ENCODE measurements at regions not wholly inside any gene's neighbourhood (a gene's known extent, or its start where the extent isn't known, plus 50 kb on each side); places are given as distances from the start of the nearest gene placed in this dataset.

DNA sequence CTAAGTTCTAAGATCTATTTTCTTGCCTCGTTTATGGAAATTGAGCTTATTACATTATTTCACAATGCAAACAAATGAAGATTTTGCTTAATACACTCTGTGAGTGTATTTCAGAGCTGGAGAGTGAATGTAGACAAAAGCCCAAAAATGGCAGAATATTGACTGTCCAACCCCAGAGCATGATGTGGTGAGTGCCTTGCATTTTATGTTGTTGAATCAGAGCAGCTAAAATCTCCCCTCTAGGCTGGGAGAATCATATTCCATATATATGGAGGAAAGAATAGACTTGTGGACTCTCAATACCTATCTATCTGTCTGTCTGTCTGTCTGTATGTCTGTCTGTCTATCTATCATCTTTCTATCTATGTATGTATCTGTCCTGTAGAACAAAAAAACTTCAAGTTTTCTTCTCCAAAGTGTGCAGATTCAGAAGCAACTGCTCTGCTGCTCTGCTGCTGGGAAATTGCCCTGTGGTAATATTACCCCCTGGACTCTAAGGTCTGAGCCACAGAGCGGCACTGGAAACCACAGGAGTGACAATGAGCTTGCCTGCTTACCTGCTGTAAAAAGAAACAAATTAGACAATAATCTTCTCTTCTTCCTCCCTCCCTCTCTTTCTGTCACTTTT lies 209.4 kb upstream of the PRICKLE1 start:
- H3K36me3 ChIP-seq (ENCODE audit: insufficient read depth, low read length) = no peaks in the 10 kb centered on the region
- no peak overlapping the region for H3K4me3 ChIP-seq (ENCODE audit: low read length, poor library complexity, severe bottlenecking)
- no peak overlapping the region for H3K9ac ChIP-seq (ENCODE audit: low read depth, low read length, poor library complexity, severe bottlenecking)
- no peaks in the 10 kb centered on the region for H4K20me1 ChIP-seq (ENCODE audit: insufficient read depth, low read length, poor library complexity, severe bottlenecking)
- peak overlapping the region; percentile 10 for H3K4me2 ChIP-seq (ENCODE audit: low read depth, low read length, poor library complexity, severe bottlenecking)
- H3K79me2 ChIP-seq (ENCODE audit: insufficient read depth, low read length) = no peaks in the 10 kb centered on the region
- no peaks in the 10 kb centered on the region for H3K9me2 ChIP-seq (replicated peaks; ENCODE audit: low read depth, low read length)
- H3K9me3 ChIP-seq (ENCODE audit: insufficient read depth, low read depth, low read length) = no peaks in the 10 kb centered on the region
- no peak overlapping the region for H2AFZ ChIP-seq (ENCODE audit: low read length)
- peaks cover 4% of the 10 kb centered on the region for H3K4me1 ChIP-seq (ENCODE audit: insufficient read depth, low read length, poor library complexity, severe bottlenecking)
- no peaks in the 10 kb centered on the region for H3F3A ChIP-seq (ENCODE audit: low read depth)
- H3K27me3 ChIP-seq (ENCODE audit: insufficient read depth, low read length, poor library complexity, severe bottlenecking) = no peaks in the 10 kb centered on the region
- TF ChIP-seq, protein P1, sequence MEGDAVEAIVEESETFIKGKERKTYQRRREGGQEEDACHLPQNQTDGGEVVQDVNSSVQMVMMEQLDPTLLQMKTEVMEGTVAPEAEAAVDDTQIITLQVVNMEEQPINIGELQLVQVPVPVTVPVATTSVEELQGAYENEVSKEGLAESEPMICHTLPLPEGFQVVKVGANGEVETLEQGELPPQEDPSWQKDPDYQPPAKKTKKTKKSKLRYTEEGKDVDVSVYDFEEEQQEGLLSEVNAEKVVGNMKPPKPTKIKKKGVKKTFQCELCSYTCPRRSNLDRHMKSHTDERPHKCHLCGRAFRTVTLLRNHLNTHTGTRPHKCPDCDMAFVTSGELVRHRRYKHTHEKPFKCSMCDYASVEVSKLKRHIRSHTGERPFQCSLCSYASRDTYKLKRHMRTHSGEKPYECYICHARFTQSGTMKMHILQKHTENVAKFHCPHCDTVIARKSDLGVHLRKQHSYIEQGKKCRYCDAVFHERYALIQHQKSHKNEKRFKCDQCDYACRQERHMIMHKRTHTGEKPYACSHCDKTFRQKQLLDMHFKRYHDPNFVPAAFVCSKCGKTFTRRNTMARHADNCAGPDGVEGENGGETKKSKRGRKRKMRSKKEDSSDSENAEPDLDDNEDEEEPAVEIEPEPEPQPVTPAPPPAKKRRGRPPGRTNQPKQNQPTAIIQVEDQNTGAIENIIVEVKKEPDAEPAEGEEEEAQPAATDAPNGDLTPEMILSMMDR (conservative IDR thresholded peaks at IDR 0.05; ENCODE audit: low read length) = no peak
- TF ChIP-seq EZH2phosphoT487 (IDR thresholded peaks at IDR 0.05; ENCODE audit: borderline replicate concordance) = no peak

DNA sequence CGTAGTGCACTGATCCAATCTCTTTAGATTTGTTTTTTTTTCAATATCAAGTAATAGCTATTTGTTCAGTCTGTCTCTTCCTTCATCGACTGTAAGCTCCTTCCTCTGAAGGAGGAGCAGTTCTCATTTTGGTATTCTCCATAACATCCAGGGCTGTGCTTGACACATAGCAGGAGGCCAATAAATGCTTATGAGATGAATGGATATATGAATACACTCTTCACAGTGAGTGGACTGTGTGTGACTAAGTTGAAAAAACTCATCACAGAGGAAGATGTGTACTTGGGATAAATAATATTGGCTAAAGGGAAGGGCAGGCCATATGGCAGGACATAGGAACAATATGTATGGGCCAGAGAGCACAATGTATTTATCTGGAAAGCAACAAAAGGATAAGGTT lies 205.3 kb upstream of the PRICKLE1 start:
- no peak for TF ChIP-seq EZH2phosphoT487 (IDR thresholded peaks at IDR 0.05; ENCODE audit: borderline replicate concordance)
- TF ChIP-seq, protein P1 (conservative IDR thresholded peaks at IDR 0.05; ENCODE audit: low read length) = no peak
- no peaks in the 10 kb centered on the region for H3K9me2 ChIP-seq (replicated peaks; ENCODE audit: low read depth, low read length)
- H3K4me2 ChIP-seq (ENCODE audit: low read depth, low read length, poor library complexity, severe bottlenecking) = no peak overlapping the region
- no peaks in the 10 kb centered on the region for H3K79me2 ChIP-seq (ENCODE audit: insufficient read depth, low read length)
- no peaks in the 10 kb centered on the region for H3K9me3 ChIP-seq (ENCODE audit: insufficient read depth, low read depth, low read length)
- no peaks in the 10 kb centered on the region for H3K27me3 ChIP-seq (ENCODE audit: insufficient read depth, low read length, poor library complexity, severe bottlenecking)
- no peaks in the 10 kb centered on the region for H3K36me3 ChIP-seq (ENCODE audit: insufficient read depth, low read length)
- H2AFZ ChIP-seq (ENCODE audit: low read length) = no peak overlapping the region
- H3K4me1 ChIP-seq (ENCODE audit: insufficient read depth, low read length, poor library complexity, severe bottlenecking) = peaks cover 21% of the 10 kb centered on the region
- H4K20me1 ChIP-seq (ENCODE audit: insufficient read depth, low read length, poor library complexity, severe bottlenecking) = no peaks in the 10 kb centered on the region
- no peak overlapping the region for H3K9ac ChIP-seq (ENCODE audit: low read depth, low read length, poor library complexity, severe bottlenecking)
- H3K4me3 ChIP-seq (ENCODE audit: low read length, poor library complexity, severe bottlenecking) = no peak overlapping the region
- no peaks in the 10 kb centered on the region for H3F3A ChIP-seq (ENCODE audit: low read depth)

DNA sequence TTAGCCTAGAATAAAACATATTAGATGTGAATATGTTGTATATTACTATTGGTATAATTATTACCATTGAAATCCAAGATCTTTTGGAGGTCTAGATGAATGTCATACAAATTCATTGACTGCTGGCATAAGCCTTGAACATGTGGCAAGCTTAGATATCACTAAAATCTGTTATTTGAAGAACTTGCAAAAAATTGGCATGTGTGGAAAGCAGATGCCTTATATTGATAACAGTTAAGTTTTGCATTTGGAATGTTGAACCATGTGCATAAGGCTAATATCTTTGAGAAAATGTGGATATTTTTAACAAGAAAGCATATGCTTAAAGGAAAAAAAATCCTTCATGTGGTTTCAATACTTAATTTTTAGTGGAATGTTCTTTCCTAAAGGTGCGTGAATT lies 203.6 kb upstream of the PRICKLE1 start:
- no peaks in the 10 kb centered on the region for H3K79me2 ChIP-seq (ENCODE audit: insufficient read depth, low read length)
- H3K4me2 ChIP-seq (ENCODE audit: low read depth, low read length, poor library complexity, severe bottlenecking) = no peak overlapping the region
- no peaks in the 10 kb centered on the region for H4K20me1 ChIP-seq (ENCODE audit: insufficient read depth, low read length, poor library complexity, severe bottlenecking)

More for the DNA sequence above, 203.6 kb upstream of the PRICKLE1 start:
- Histone ChIP-seq H3K36me3 (ENCODE audit: insufficient read depth, low read length) (no peaks in the 10 kb centered on the region), H3K27me3 (ENCODE audit: insufficient read depth, low read length, poor library complexity, severe bottlenecking) (no peaks in the 10 kb centered on the region), H3K9me3 (ENCODE audit: insufficient read depth, low read depth, low read length) (no peaks in the 10 kb centered on the region), H3K4me3 (ENCODE audit: low read length, poor library complexity, severe bottlenecking) (no peak overlapping the region), H3K9me2 (replicated peaks; ENCODE audit: low read depth, low read length) (no peaks in the 10 kb centered on the region), H2AFZ (ENCODE audit: low read length) (no peak overlapping the region), H3K9ac (ENCODE audit: low read depth, low read length, poor library complexity, severe bottlenecking) (no peak overlapping the region), H3K4me1 (ENCODE audit: insufficient read depth, low read length, poor library complexity, severe bottlenecking) (peaks cover 28% of the 10 kb centered on the region), H3F3A (ENCODE audit: low read depth) (no peaks in the 10 kb centered on the region)
- TF ChIP-seq, protein P1 (conservative IDR thresholded peaks at IDR 0.05; ENCODE audit: low read length) = no peak
- no peak for TF ChIP-seq EZH2phosphoT487 (IDR thresholded peaks at IDR 0.05; ENCODE audit: borderline replicate concordance)
